Endothelial cell of umbilical vein (primary cell): ENCODE measurements at regions not wholly inside any gene's neighbourhood (a gene's known extent, or its start where the extent isn't known, plus 50 kb on each side); places are given as distances from the start of the nearest gene placed in this dataset.

Experiments
- BruUV-seq: library from RNA; stranded (reverse); fragments of 400-500 nt; replicated peaks from 2 replicates; lab custom pipeline; 2021; lab: Mats Ljungman, UMichigan
- CTCF ChIA-PET: fragments of 300-600, 350-600 bp; sonication (Branson Sonifier 250); formaldehyde crosslinking; loops from one replicate; lab custom pipeline; 2021; ENCODE audit warnings: antibody characterized with exemption, inconsistent platforms; lab: Charles Lee
- POLR2A ChIA-PET: fragments of 300-600, 350-600 bp; sonication (Branson Sonifier 250); formaldehyde crosslinking; loops from one replicate; lab custom pipeline; 2021; ENCODE audit warnings: antibody characterized with exemption, inconsistent platforms; lab: Charles Lee
- DNase-seq: peaks from one replicate; pipeline ENCODE4 v3.0.0-alpha.2; 2011; ENCODE audit warnings: low read depth, low spot score
- FAIRE-seq: peaks from 2 replicates; lab custom pipeline; 2011; peaks lifted over from hg19 to GRCh38; lab: Jason Lieb, UNC
- H2AFZ ChIP-seq: 2 replicates; pipeline ENCODE4 v1.6.0; 2012; ENCODE audit warnings: low read depth, low read length, control low read depth, inconsistent platforms
- H3K27ac ChIP-seq: 2 replicates; pipeline ENCODE4 v1.5.1; 2011; ENCODE audit warnings: low read depth, mild to moderate bottlenecking, control low read depth, low read length, moderate library complexity; ENCODE audit not compliant: insufficient read depth
- H3K27me3 ChIP-seq, 2 experiments: 2 replicates each; pipeline versions ENCODE4 v1.6.0 to v1.6.1; 2011; ENCODE audit warnings: low read length in 2 of 2, mixed read lengths in 1 of 2; ENCODE audit not compliant: control insufficient read depth in 2 of 2, insufficient read depth in 2 of 2
- H3K36me3 ChIP-seq, 2 experiments: 2 replicates in 1 of 2; 3 replicates in 1 of 2; pipeline ENCODE4 v1.5.1; 2011; ENCODE audit warnings: low read length in 2 of 2, mild to moderate bottlenecking in 1 of 2, moderate library complexity in 1 of 2; ENCODE audit not compliant: control insufficient read depth in 2 of 2, insufficient read depth in 2 of 2; ENCODE audit errors: extremely low read depth in 1 of 2
- H3K4me1 ChIP-seq: 3 replicates; pipeline ENCODE4 v1.5.1; 2011; ENCODE audit warnings: mild to moderate bottlenecking, low read length; ENCODE audit not compliant: control insufficient read depth, insufficient read depth; ENCODE audit errors: extremely low read depth
- H3K4me2 ChIP-seq: 2 replicates; pipeline ENCODE4 v1.6.1; 2011; ENCODE audit warnings: low read length, control low read depth, mixed read lengths; ENCODE audit not compliant: insufficient read depth
- H3K4me3 ChIP-seq, 3 experiments: fragments of 200-600 bp in 1 of 3; sonication (generic), shearing (Covaris generic) in 1 of 3; replicated peaks in 1 of 3; 2 replicates each; pipeline ENCODE4 v1.5.1; 2011 to 2016; ENCODE audit warnings: control low read depth in 3 of 3, low read length in 3 of 3, mild to moderate bottlenecking in 2 of 3, inconsistent platforms in 1 of 3, low read depth in 1 of 3, moderate library complexity in 1 of 3; ENCODE audit not compliant: insufficient read depth in 1 of 3
- H3K79me2 ChIP-seq: 2 replicates; pipeline ENCODE4 v1.6.0; 2012; ENCODE audit warnings: low read length, inconsistent platforms; ENCODE audit not compliant: control insufficient read depth, insufficient read depth
- H3K9ac ChIP-seq: replicated peaks from 2 replicates; pipeline ENCODE3; 2011; ENCODE audit warnings: low read length, control low read depth; ENCODE audit not compliant: insufficient read depth; ENCODE audit errors: extremely low read depth
- H3K9me1 ChIP-seq: replicated peaks from 3 replicates; pipeline ENCODE4 v1.6.0; 2011; ENCODE audit warnings: mild to moderate bottlenecking, low read length; ENCODE audit not compliant: control insufficient read depth, insufficient read depth; ENCODE audit errors: extremely low read depth
- H3K9me3 ChIP-seq: replicated peaks from 2 replicates; pipeline ENCODE4 v1.5.1; 2012; ENCODE audit warnings: low read length, inconsistent platforms; ENCODE audit not compliant: control insufficient read depth, insufficient read depth
- H4K20me1 ChIP-seq: replicated peaks from 2 replicates; pipeline ENCODE3; 2011; ENCODE audit warnings: mild to moderate bottlenecking, low read length; ENCODE audit not compliant: control insufficient read depth, insufficient read depth; ENCODE audit errors: extremely low read depth
- CTCF ChIP-seq, 2 donors: IDR thresholded peaks; 1 replicate in 1 of 2; 2 replicates in 1 of 2; pipeline ENCODE4 v1.5.1; 2011; ENCODE audit warnings: low read length in 2 of 2, mild to moderate bottlenecking in 2 of 2, moderate library complexity in 2 of 2, control low read depth in 1 of 2, inconsistent platforms in 1 of 2, low read depth in 1 of 2; ENCODE audit not compliant: insufficient read depth in 1 of 2; ENCODE audit errors: extremely low read depth in 1 of 2
- EZH2 ChIP-seq: IDR thresholded peaks from 2 replicates; pipeline ENCODE4 v1.6.1; 2012; ENCODE audit warnings: borderline replicate concordance, low read depth, mild to moderate bottlenecking, moderate library complexity, low read length, inconsistent platforms; ENCODE audit not compliant: severe bottlenecking
- FOS ChIP-seq: IDR thresholded peaks from 2 replicates; pipeline ENCODE4 v1.6.1; 2011; ENCODE audit warnings: mild to moderate bottlenecking, low read length, moderate library complexity, borderline replicate concordance; ENCODE audit not compliant: insufficient read depth
- GATA2 ChIP-seq: IDR thresholded peaks from 2 replicates; pipeline ENCODE4 v1.7.0; 2011; ENCODE audit warnings: low read depth, mild to moderate bottlenecking, moderate library complexity, mixed read lengths, low read length; ENCODE audit not compliant: insufficient read length, insufficient read depth
- JUN ChIP-seq: IDR thresholded peaks from 2 replicates; pipeline ENCODE4 v1.6.1; 2011; ENCODE audit warnings: borderline replicate concordance, low read depth; ENCODE audit not compliant: insufficient read length, insufficient read depth
- MYC ChIP-seq: IDR thresholded peaks from one replicate; pipeline ENCODE4 v1.6.1; 2011; ENCODE audit warnings: mild to moderate bottlenecking, low read depth, low read length
- POLR2A ChIP-seq: IDR thresholded peaks from 2 replicates; pipeline ENCODE4 v1.6.1; 2012; ENCODE audit warnings: low read depth, mild to moderate bottlenecking, control low read depth, low read length
- POLR2AphosphoS5 ChIP-seq: IDR thresholded peaks from 2 replicates; pipeline ENCODE4 v1.6.1; 2012; ENCODE audit warnings: low read depth, mild to moderate bottlenecking, control low read depth, low read length, moderate library complexity; ENCODE audit not compliant: insufficient read depth
- dilution Hi-C: fragments of 300-500 bp; cut with MboI; formaldehyde crosslinking; loops from one replicate; pipeline ENCODE4 v1.15.0; 2019; ENCODE audit warnings: low sequenced_read_pairs; ENCODE audit not compliant: extremely low pct_ligation_motif_present
- intact Hi-C: fragments of 100-400 bp; cut with micrococcal nuclease; formaldehyde crosslinking; loops from one replicate; pipeline ENCODE4 v1.10.0; 2022
- TF ChIP-seq, protein P1 (sequence below): IDR thresholded peaks from 2 replicates; pipeline ENCODE4 v1.6.1; 2011; ENCODE audit not compliant: insufficient read depth, insufficient read length

GRCh38 chr15:62571072-62571471 is 406.0 kb upstream of the C2CD4B start:
- H3K9me3 ChIP-seq, result no peaks in the 10 kb centered on the region
- no peaks in the 10 kb centered on the region for H4K20me1 ChIP-seq
- H3K4me3 ChIP-seq, result no peak overlapping the region
- no peak overlapping the region for H3K4me2 ChIP-seq
- H3K27ac ChIP-seq, result no peak overlapping the region
- no peaks in the 10 kb centered on the region for H3K79me2 ChIP-seq
- no peaks in the 10 kb centered on the region for H3K4me1 ChIP-seq
- CTCF ChIA-PET, result no interaction called here
- H2AFZ ChIP-seq, result no peak overlapping the region
- H3K9me1 ChIP-seq, result no peaks in the 10 kb centered on the region
- H3K9ac ChIP-seq, result no peak overlapping the region
- DNase-seq, result no peak
- no peak for FAIRE-seq
- H3K36me3 ChIP-seq, result no peaks in the 10 kb centered on the region
- POLR2A ChIA-PET, result no interaction called here
- no peaks in the 10 kb centered on the region for H3K27me3 ChIP-seq
- intact Hi-C loops (no loop called here), dilution Hi-C loops (no loop called here)
- no peak for TF ChIP-seq EZH2
- no peak for TF ChIP-seq POLR2A
- no peak for TF ChIP-seq JUN
- no peak for TF ChIP-seq CTCF (IDR thresholded peaks at IDR 0.05; ENCODE audit: extremely low read depth in 1 of 2, insufficient read depth in 1 of 2, low read depth in 1 of 2, low read length in 2 of 2)
- no peak for TF ChIP-seq POLR2AphosphoS5
- no peak for TF ChIP-seq GATA2
- TF ChIP-seq, protein P1, sequence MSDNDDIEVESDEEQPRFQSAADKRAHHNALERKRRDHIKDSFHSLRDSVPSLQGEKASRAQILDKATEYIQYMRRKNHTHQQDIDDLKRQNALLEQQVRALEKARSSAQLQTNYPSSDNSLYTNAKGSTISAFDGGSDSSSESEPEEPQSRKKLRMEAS, result no peak
- no peak for TF ChIP-seq FOS
- TF ChIP-seq MYC, result no peak
- BruUV-seq, result no TSS peak
